SW 1271 (cell line): ENCODE measurements at regions not wholly inside any gene's neighbourhood (a gene's known extent, or its start where the extent isn't known, plus 50 kb on each side); places are given as distances from the start of the nearest gene placed in this dataset.

Source experiments
- DNase-seq, 2 experiments: peaks; one replicate each; lab custom pipeline; 2025; lab: John Stamatoyannopoulos, UW

DNA sequence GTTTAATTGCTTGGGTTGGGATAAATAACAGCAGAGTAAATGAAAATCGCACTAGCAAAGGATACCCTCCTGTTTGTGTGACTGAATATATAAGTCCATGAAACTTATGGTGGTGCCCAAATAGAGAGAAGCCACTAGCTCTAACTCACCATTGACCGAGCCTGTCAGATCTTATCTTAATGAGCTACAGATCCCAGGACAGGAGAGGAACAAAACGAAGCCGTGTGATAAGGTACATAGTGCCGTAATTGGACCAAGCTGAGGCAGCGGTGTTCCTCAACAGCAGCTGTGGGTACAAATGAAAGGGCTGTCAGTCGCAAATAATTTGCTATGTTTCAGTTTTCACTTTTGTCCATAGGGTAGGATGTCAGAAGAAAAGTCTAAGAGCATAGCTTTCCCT lies 276.1 kb downstream of the PTBP2 start:
- no peak for DNase-seq

DNA sequence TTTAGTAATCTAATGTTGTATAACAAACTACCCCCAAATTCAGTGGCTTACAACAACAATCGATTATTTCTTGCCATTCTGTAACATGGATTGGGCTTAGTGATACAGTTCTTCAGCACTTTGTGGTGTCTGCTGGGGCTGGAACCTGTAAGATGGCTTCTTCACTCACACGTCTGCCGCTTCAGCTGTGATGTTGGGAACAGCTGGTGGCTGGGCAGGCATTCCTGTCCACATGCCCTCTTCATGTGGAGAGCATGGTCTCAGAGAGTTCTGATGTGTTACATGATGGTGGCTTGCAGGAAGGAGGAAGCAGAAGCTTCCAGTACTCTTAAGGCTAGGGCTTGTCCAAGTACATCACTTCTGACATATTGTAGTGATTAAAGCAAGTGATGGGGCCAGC lies 276.9 kb downstream of the PTBP2 start:
- DNase-seq, result no peak

DNA sequence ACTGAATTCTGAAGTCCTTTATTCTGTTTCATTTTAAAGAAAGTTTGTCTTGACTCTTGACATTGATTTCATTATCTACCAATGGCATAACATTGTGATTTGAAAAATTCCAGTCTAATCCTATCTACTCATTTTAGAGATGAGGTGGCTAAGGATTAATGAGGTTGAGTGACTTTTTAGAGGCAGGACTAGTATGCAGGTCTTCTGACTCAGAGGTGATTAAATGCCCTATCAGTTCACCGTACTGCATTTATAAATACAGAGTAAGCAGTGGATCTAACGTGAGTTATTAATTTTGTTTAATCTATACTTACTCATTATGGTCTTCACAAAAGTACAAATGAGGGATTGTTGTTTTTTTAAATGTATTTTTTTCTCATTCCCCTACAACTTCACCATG lies 277.6 kb downstream of the PTBP2 start:
- no peak for DNase-seq

DNA sequence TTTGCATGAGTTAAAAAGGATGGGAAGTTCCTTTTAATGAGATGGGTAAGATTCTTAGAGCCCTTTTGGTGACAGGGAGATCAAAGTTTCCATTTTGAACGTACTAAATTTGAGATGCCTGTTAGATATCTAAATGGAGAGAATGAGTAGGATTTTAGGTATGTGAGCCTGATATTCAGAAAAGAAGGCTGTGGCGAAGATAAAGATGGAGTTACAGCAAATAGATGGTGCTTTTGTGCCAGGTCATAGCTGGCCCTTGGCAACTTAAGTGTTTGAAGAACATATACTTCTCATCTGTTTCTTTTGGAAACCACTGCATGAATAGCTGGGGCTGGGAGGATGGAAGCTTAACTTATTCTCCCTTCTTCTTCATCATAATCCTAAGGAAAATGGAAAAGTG lies 282.5 kb downstream of the PTBP2 start:
- DNase-seq, result no peak

DNA sequence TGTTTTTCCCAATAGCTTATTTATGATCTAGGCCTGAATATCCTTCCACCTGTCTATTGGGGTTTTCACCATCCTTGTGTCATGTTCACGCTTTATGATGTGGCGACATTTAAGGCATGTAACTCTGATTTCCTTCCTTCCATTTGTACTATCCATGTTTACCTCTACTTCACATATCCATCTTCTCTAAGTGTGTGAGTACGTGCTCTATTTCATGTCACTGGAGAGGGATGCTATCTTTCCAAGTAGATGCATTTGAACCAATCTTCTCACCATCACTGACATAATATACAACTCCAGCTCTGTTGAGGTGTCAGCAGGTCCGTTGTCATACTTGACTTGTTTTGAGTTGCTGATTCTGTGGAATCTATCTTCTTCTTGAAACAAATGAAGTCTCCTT lies 283.2 kb downstream of the PTBP2 start:
- no peak for DNase-seq

DNA sequence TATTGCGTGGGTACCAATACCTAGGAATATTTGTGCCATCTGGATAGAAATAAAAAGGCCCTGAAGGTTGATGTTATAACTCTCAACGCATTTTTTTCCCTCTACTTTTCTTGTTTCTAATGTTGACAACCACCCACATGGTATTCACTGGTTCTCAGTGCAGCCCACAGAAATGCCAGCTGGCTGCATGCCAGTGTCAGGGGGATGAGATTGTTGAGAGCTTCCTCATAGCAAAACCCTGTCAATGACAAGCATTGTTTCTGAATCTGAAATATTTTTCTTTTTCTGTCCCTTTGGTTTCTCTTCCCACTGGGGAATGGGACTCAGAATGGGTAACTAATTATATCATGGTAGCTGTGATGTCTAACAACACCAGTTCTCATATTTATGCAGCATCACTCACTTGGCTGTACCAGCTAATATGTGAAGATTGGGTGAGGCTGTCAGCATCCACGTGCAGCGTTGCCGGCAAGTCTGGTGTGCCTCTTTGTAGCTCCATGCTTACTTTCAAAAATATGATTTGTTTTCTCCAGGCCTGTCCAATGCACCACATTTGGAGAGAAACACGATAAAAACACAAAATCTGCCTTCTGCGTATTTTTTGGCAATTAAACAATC lies 284.6 kb downstream of the PTBP2 start:
- DNase-seq, result no peak

DNA sequence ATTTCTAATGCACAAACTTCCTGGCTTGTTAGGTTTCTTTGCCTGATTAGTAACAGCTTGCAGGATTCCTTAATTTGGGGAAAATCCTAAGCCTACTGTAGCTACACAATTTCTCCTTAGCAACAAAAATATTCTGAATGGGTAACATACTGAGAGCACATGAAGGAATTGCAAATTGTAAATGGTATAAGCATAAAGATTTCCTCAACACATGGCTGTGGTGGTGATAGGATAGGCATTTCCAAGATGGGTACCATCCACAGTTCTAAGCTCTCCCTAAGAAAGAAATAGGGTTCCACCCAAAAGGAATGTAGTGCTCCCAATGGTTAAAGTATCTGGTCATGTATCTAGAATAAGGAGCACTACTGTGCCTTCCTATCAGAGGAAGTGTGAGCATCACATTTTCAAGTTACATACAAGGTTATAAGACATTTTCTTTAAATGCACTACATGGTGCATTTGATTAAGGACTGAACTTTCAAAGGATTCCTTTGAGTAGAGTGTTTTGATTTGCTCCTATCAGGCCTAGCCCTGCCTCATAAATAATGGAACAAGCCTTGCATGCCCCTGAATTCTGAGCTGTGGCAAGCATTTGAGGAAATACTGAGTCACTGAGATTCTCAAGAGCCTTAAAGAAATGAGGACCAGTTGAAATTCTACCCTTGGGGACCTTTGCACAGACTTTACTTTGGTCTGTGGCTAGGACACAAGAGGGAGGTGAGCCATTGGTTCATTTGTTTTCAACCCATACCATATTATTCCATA lies 286.4 kb downstream of the PTBP2 start:
- no peak for DNase-seq

DNA sequence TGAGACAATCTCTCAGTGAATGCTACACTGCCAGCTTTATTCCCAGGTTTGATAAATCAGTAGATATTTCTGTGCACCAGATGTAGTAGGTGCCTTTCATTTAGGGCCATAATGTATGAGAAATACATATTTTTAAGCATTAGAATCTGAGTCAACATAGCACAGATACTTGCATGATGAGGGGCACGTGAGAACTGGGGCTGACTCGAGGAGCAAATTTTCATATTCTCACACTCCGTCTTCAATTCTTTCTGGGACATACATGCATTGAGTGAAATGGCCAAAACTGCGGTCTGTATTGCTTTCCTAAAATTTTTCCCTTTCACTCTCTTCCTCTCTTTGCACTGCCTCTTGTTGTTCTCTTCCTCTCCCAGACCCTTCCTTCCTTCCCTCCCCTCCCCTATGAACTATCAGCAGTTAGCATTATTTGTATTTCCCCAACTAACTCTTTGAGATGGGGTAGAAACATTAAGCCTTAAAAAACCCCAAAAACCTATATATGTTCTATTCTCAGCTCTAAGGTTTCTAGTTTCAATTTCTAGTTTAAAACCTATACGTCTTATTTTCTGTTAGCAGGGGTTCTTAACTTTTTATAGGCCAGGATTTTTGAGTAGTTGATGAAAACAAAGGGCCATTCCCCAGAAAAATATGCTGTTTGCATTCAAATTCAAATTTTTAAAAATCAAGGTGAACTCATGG lies 289.1 kb downstream of the PTBP2 start:
- DNase-seq, result no peak

DNA sequence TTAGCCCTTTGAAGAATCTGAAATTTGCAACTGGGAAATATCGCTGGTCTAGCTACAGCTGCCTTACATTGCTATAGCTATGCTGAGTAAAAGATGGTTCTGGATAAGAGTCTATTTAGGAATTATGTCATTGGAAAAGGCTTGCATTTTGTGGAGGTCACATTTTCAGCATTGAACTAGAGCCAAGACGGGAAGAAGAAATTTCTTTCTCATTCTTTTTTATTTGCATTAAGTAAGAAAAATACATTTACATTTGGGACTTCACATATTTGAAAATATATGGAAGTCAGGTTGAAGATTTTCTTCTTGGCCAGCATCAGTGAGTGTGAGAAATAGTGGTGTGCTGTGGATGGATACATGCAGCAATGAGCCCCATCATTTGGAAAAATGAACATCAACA lies 291.6 kb downstream of the PTBP2 start:
- DNase-seq, result no peak

DNA sequence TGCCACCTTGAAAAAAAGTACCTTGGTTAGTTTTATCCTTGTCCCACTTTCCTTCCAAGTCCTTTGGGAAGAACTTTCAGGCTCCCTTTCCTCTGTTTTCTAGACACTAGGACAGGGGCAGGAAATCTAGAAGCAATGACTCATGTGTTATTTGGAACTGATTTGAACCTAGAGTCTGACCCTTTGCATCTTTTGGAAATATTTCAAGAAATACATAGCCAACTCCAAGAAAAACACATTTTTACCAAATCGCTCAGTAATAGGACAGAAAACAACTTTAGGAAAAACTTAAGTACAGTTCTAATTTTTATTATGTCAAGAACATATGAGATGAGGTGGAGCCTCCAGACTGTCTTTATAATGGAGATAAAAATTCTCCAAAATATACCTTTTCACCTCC lies 292.4 kb downstream of the PTBP2 start:
- DNase-seq, result no peak

DNA sequence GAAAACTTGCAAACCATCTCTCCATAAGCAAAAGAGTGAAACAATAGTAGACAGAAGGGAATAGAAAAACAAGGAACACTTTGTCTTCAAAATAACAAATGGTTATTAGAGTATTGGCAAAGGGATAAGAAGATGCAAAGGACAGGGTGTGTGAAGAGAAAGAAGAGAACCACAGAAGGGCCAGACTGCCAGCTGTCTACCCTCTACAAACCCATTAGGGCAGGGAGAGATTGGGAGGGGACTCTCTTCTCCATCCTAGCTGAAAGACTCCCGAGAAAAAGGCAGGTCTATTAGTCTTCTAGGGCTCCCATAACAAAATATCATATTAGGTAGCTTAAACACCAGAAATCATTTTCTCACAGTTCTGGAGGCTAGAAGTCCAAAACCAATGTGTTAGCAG lies 292.8 kb downstream of the PTBP2 start:
- no peak for DNase-seq

DNA sequence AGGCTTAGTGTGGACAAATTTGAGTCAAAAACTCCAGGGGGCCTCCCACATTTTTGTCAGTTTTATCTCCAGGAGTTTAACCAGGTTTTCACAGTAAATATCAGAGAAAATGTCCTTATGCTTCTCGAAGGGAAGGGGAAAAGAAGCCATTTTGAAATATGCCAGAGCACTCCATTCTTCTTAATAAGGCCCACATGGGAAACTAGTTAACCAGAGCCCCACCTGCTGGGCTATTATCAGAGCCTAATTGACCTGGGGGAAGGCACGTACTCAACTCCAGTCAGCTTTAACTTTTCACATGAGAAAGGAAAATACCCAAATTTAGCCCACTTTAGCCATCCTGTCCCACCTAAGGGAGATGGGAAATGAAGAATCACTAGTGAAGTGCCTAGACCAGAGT lies 296.3 kb downstream of the PTBP2 start:
- no peak for DNase-seq
